GM12878 (cell line): ENCODE measurements at regions not wholly inside any gene's neighbourhood (a gene's known extent, or its start where the extent isn't known, plus 50 kb on each side); places are given as distances from the start of the nearest gene placed in this dataset.

Source experiments
- ATAC-seq: fragments of 200-7000 bp; cut with Tn5 transposase; 3 replicates; pipeline ENCODE4 v1.9.1; 2020; ENCODE audit warnings: mild to moderate bottlenecking, moderate library complexity
- BruUV-seq: library from RNA; stranded (reverse); fragments of 400-500 nt; replicated peaks from 2 replicates; lab custom pipeline; 2021; lab: Mats Ljungman, UMichigan
- CTCF ChIA-PET: fragments of 300-600 bp; sonication (Branson Sonifier 250); formaldehyde crosslinking; extraction: SDS; loops from one replicate; lab custom pipeline; 2021; ENCODE audit warnings: inconsistent platforms; lab: Yijun Ruan, JAX
- POLR2A ChIA-PET: fragments of 350-600 bp; formaldehyde crosslinking; extraction: SDS; loops from one replicate; lab custom pipeline; 2021; ENCODE audit warnings: inconsistent platforms; lab: Charles Lee
- RAD21 ChIA-PET: fragments of 300-600 bp; sonication (Branson Sonifier 250); formaldehyde crosslinking; loops from one replicate; lab custom pipeline; 2023; ENCODE audit warnings: antibody characterized with exemption; ENCODE audit not compliant: unreplicated experiment; lab: Charles Lee
- SMC1A ChIA-PET: fragments of 300-600 bp; sonication (Branson Sonifier 250); formaldehyde crosslinking; loops from one replicate; lab custom pipeline; 2023; ENCODE audit not compliant: unreplicated experiment, uncharacterized antibody; lab: Charles Lee
- DNase-seq: peaks from one replicate; pipeline ENCODE4 v3.0.0-alpha.2; 2011; ENCODE audit warnings: low read depth, low spot score
- FAIRE-seq: peaks from 3 replicates; lab custom pipeline; 2011; peaks lifted over from hg19 to GRCh38; lab: Jason Lieb, UNC
- H2AFZ ChIP-seq: 2 replicates; pipeline ENCODE4 v1.6.0; 2011; ENCODE audit warnings: low read depth, low read length, control low read depth; ENCODE audit not compliant: control insufficient read depth
- H3K27ac ChIP-seq: 2 replicates; pipeline ENCODE4 v1.5.1; 2011; ENCODE audit warnings: control low read depth; ENCODE audit not compliant: control insufficient read depth, insufficient read depth
- H3K27me3 ChIP-seq, 2 experiments: replicated peaks in 1 of 2; 2 replicates each; pipeline versions ENCODE4 v1.6.0 to v1.6.1; 2011; ENCODE audit warnings: low read length in 1 of 2; ENCODE audit not compliant: control insufficient read depth in 2 of 2, insufficient read depth in 2 of 2
- H3K36me3 ChIP-seq, 2 experiments: 2 replicates each; pipeline ENCODE4 v1.5.1; 2011; ENCODE audit warnings: low read length in 1 of 2; ENCODE audit not compliant: control insufficient read depth in 2 of 2, insufficient read depth in 2 of 2
- H3K4me1 ChIP-seq: 2 replicates; pipeline ENCODE4 v1.6.1; 2011; ENCODE audit warnings: mild to moderate bottlenecking, low read length, moderate library complexity, mixed read lengths; ENCODE audit not compliant: control insufficient read depth, insufficient read depth
- H3K4me2 ChIP-seq: 2 replicates; pipeline ENCODE4 v1.6.0; 2011; ENCODE audit warnings: control low read depth; ENCODE audit not compliant: control insufficient read depth, insufficient read depth
- H3K4me3 ChIP-seq: fragments of 200-600 bp; sonication (generic); 2 replicates; pipeline ENCODE4 v1.5.1; 2016
- H3K79me2 ChIP-seq: 2 replicates; pipeline ENCODE4 v1.6.0; 2011; ENCODE audit warnings: low read length; ENCODE audit not compliant: control insufficient read depth, insufficient read depth
- H3K9ac ChIP-seq: 2 replicates; pipeline ENCODE4 v1.8.0; 2011; ENCODE audit warnings: low read length, control low read depth, mixed read lengths; ENCODE audit not compliant: control insufficient read depth, insufficient read depth
- H3K9me3 ChIP-seq: replicated peaks from 3 replicates; pipeline ENCODE4 v1.5.1; 2011; ENCODE audit warnings: mild to moderate bottlenecking, low read length; ENCODE audit not compliant: control insufficient read depth, insufficient read depth
- H4K20me1 ChIP-seq: 2 replicates; pipeline ENCODE4 v1.6.0; 2011; ENCODE audit not compliant: control insufficient read depth, insufficient read depth
- PAX8 ChIP-seq: fragments of 450-650 bp; IDR thresholded peaks from 2 replicates; pipeline ENCODE4 v1.6.1; 2017; ENCODE audit warnings: mild to moderate bottlenecking, moderate library complexity
- POLR2AphosphoS2 ChIP-seq: IDR thresholded peaks from 2 replicates; pipeline ENCODE4 v1.6.1; 2011; ENCODE audit warnings: low read depth, mild to moderate bottlenecking, low read length, improper control_type of control experiment, moderate library complexity
- SUPT20H ChIP-seq: IDR thresholded peaks from 2 replicates; pipeline ENCODE4 v1.6.1; 2011; ENCODE audit warnings: low read depth, mild to moderate bottlenecking, low read length, moderate library complexity, borderline replicate concordance; ENCODE audit not compliant: control insufficient read depth
- ZZZ3 ChIP-seq: IDR thresholded peaks from 2 replicates; pipeline ENCODE4 v1.6.1; 2011; ENCODE audit warnings: low read depth; ENCODE audit not compliant: control insufficient read depth, insufficient read length
- in situ Hi-C: fragments of 300-500 bp; cut with MboI; formaldehyde crosslinking; loops from 9 replicates; pipeline ENCODE4 v1.14.3; 2018; ENCODE audit warnings: mixed read lengths
- intact Hi-C: fragments of 100-400 bp; cut with micrococcal nuclease; formaldehyde crosslinking; loops from one replicate; pipeline ENCODE4 v1.14.2; 2022; ENCODE audit not compliant: unreplicated experiment
- TF ChIP-seq, protein P1 (sequence below): fragments of 450-650 bp; formaldehyde crosslinking; IDR thresholded peaks from 2 replicates; pipeline ENCODE4 v1.4.0; 2020; ENCODE audit warnings: mild to moderate bottlenecking, moderate library complexity
- TF ChIP-seq, protein P2 (sequence below): IDR thresholded peaks from 2 replicates; pipeline ENCODE4 v1.6.1; 2011; ENCODE audit warnings: low read depth, low read length, improper control_type of control experiment, borderline replicate concordance
- TF ChIP-seq, protein P3 (sequence below): IDR thresholded peaks from 2 replicates; pipeline ENCODE4 v1.6.1; 2011; ENCODE audit warnings: mild to moderate bottlenecking, low read depth, low read length, moderate library complexity; ENCODE audit not compliant: insufficient replicate concordance
- TF ChIP-seq, protein P4 (sequence below): fragments of 450-650 bp; IDR thresholded peaks from 2 replicates; pipeline ENCODE4 v1.6.1; 2016; ENCODE audit warnings: mild to moderate bottlenecking, moderate library complexity, borderline replicate concordance
- TF ChIP-seq, protein P5 (sequence below): IDR thresholded peaks from 2 replicates; pipeline ENCODE4 v1.6.1; 2012; ENCODE audit warnings: low read depth, low read length, improper control_type of control experiment

DNA sequence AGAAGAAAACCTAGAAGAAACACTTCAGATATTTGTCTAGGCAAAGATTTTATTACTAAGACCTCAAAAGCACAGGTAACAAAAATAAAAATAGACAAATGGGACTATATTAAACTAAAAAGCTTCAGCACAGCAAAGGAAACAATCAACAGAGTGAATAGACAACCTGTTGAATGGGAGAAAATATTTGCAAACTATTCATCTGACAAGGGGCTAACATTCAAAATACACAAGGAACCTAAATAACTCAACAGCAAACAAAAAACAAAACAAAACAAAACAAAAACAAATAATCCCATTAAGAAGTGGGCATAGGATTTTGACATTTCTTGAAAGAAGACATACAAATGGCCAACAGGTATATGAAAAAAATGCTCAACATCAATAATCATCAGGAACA, 192.7 kb upstream of the ZCCHC13 start (continued):
- TF ChIP-seq, protein P1, sequence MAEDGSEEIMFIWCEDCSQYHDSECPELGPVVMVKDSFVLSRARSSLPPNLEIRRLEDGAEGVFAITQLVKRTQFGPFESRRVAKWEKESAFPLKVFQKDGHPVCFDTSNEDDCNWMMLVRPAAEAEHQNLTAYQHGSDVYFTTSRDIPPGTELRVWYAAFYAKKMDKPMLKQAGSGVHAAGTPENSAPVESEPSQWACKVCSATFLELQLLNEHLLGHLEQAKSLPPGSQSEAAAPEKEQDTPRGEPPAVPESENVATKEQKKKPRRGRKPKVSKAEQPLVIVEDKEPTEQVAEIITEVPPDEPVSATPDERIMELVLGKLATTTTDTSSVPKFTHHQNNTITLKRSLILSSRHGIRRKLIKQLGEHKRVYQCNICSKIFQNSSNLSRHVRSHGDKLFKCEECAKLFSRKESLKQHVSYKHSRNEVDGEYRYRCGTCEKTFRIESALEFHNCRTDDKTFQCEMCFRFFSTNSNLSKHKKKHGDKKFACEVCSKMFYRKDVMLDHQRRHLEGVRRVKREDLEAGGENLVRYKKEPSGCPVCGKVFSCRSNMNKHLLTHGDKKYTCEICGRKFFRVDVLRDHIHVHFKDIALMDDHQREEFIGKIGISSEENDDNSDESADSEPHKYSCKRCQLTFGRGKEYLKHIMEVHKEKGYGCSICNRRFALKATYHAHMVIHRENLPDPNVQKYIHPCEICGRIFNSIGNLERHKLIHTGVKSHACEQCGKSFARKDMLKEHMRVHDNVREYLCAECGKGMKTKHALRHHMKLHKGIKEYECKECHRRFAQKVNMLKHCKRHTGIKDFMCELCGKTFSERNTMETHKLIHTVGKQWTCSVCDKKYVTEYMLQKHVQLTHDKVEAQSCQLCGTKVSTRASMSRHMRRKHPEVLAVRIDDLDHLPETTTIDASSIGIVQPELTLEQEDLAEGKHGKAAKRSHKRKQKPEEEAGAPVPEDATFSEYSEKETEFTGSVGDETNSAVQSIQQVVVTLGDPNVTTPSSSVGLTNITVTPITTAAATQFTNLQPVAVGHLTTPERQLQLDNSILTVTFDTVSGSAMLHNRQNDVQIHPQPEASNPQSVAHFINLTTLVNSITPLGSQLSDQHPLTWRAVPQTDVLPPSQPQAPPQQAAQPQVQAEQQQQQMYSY (CRISPR knock-in tag) = no peak
- TF ChIP-seq ZZZ3 = no peak
- TF ChIP-seq, protein P2, sequence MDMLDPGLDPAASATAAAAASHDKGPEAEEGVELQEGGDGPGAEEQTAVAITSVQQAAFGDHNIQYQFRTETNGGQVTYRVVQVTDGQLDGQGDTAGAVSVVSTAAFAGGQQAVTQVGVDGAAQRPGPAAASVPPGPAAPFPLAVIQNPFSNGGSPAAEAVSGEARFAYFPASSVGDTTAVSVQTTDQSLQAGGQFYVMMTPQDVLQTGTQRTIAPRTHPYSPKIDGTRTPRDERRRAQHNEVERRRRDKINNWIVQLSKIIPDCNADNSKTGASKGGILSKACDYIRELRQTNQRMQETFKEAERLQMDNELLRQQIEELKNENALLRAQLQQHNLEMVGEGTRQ = no peak
- TF ChIP-seq, all 136 proteins: peak for 0

DNA sequence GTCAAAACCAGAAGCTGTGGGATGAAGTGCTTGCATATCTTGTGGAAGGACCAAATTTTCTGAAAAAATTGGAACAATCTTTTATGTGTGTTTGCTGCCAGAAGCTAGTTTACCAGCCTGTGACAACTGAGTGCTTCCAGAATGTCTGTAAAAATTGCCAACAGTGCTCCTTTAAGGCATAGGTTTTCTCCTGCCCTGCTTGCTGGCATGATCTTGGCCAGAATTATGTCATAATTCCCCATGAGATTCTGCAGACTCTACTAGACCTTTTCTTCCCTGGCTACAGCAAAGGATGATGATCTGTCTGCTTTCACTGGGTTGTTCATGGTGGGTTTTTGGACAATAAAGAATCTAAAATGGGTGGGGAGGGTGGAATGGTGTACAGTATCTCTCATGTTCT, 196.3 kb upstream of the ZCCHC13 start:
- H3K36me3 ChIP-seq = no peaks in the 10 kb centered on the region
- TF ChIP-seq, protein P3, sequence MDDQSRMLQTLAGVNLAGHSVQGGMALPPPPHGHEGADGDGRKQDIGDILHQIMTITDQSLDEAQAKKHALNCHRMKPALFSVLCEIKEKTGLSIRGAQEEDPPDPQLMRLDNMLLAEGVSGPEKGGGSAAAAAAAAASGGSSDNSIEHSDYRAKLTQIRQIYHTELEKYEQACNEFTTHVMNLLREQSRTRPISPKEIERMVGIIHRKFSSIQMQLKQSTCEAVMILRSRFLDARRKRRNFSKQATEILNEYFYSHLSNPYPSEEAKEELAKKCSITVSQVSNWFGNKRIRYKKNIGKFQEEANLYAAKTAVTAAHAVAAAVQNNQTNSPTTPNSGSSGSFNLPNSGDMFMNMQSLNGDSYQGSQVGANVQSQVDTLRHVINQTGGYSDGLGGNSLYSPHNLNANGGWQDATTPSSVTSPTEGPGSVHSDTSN = no peak
- TF ChIP-seq, protein P4, sequence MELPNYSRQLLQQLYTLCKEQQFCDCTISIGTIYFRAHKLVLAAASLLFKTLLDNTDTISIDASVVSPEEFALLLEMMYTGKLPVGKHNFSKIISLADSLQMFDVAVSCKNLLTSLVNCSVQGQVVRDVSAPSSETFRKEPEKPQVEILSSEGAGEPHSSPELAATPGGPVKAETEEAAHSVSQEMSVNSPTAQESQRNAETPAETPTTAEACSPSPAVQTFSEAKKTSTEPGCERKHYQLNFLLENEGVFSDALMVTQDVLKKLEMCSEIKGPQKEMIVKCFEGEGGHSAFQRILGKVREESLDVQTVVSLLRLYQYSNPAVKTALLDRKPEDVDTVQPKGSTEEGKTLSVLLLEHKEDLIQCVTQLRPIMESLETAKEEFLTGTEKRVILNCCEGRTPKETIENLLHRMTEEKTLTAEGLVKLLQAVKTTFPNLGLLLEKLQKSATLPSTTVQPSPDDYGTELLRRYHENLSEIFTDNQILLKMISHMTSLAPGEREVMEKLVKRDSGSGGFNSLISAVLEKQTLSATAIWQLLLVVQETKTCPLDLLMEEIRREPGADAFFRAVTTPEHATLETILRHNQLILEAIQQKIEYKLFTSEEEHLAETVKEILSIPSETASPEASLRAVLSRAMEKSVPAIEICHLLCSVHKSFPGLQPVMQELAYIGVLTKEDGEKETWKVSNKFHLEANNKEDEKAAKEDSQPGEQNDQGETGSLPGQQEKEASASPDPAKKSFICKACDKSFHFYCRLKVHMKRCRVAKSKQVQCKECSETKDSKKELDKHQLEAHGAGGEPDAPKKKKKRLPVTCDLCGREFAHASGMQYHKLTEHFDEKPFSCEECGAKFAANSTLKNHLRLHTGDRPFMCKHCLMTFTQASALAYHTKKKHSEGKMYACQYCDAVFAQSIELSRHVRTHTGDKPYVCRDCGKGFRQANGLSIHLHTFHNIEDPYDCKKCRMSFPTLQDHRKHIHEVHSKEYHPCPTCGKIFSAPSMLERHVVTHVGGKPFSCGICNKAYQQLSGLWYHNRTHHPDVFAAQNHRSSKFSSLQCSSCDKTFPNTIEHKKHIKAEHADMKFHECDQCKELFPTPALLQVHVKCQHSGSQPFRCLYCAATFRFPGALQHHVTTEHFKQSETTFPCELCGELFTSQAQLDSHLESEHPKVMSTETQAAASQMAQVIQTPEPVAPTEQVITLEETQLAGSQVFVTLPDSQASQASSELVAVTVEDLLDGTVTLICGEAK = no peak
- TF ChIP-seq SUPT20H = no peak
- no peak for TF ChIP-seq PAX8
- TF ChIP-seq, protein P5, sequence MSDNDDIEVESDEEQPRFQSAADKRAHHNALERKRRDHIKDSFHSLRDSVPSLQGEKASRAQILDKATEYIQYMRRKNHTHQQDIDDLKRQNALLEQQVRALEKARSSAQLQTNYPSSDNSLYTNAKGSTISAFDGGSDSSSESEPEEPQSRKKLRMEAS = no peak
- no peak for TF ChIP-seq POLR2AphosphoS2
- no peak overlapping the region for H2AFZ ChIP-seq
- ChIA-PET SMC1A (no interaction called here), POLR2A (no interaction called here), CTCF (no interaction called here), RAD21 (no interaction called here)
- H3K9ac ChIP-seq = no peak overlapping the region
- H3K4me1 ChIP-seq = no peaks in the 10 kb centered on the region
- ATAC-seq (no peak), FAIRE-seq (no peak), DNase-seq (no peak)
- no peak overlapping the region for H3K27ac ChIP-seq
- no peak overlapping the region for H3K4me3 ChIP-seq
- intact Hi-C loops = no loop called here
- no peaks in the 10 kb centered on the region for H4K20me1 ChIP-seq
- H3K79me2 ChIP-seq = no peaks in the 10 kb centered on the region
- no peaks in the 10 kb centered on the region for H3K27me3 ChIP-seq
- no peak overlapping the region for H3K4me2 ChIP-seq
- in situ Hi-C loops = no loop called here
- no peaks in the 10 kb centered on the region; the same call in 2 of the 3 replicates for H3K9me3 ChIP-seq
- no TSS peak for BruUV-seq
